ENCODE measurements at regions not wholly inside any gene's neighbourhood (a gene's known extent, or its start where the extent isn't known, plus 50 kb on each side); places are given as distances from the start of the nearest gene placed in this dataset.
"Not testable (repeated sequence)": the region's sequence is repeated elsewhere in the genome, so short reads cannot be mapped to it uniquely, and the experiment has no call there.

DNA sequence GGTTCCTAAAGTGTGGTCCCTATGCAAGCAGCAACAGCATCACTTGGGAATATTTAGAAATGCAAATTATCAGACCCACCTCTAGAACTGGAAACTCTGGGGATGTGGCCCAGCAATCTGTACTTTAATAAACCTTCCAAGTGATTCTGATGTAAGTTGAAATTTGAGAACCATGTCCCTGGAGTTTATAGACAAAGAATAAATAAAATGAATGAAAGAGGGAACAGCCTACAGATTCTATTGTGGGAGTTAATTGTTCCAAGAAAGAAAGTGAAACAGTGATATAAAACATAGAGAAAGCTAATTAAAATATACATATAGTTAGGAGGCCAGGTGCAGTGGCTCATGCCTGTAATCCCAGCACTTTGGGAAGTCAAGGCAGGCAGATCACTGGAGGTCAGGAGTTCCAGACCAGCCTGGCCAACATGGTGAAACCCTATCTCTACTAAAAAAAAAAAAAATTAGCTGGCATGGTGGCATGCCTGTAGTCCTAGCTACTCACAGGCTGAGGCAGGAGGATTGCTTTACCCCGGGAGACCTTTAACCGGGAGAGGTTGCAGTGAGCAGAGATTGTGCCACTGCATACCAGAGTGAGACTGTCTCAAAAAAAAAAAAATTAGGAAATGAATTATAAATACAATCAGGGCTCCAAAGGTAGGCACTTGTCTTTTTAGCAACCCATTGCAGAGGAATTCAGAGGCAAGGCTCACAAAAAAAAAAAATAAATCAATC, 507.5 kb downstream of the NAV3 start:
- DNase-seq (ENCODE audit: low spot score): no peak

DNA sequence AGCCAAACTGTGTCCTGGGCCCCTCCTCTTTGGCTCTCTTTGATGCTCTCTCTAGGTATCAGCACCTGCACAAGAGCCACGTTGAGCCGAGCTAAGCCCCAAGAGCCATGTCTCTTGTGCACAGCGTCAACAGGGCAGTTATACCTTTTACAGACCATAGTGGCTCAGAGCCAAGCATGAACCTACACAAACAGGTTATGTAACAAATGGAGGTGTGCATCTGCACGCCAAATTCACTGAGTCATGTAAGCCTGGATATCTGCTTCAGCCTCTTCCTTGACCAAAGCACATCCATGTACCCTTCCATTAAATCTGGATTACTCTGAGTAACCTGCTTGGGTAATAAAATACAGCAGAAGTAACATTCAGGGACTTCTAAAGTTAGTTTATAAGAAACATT, 509.7 kb downstream of the NAV3 start:
- no peak for DNase-seq (ENCODE audit: low spot score)

DNA sequence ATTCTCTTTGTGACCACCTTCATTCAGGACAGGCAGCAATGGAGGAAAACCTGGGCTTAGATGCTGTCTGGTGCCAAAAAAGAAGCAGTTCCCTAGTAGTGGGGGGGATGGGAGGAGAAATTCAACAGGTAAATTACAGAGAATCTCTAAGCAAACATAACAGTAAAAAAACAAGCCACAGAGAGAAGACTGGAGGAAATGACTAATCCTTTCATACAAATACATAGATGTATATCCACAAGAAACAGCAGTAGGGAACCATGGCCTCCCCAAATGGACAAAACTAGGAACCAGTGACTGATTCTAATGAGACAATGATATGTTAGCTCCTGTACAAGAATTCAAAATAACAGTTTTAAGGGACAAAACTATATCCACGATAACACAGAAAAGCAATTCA, 513.0 kb downstream of the NAV3 start:
- no peak for DNase-seq (ENCODE audit: low spot score)

DNA sequence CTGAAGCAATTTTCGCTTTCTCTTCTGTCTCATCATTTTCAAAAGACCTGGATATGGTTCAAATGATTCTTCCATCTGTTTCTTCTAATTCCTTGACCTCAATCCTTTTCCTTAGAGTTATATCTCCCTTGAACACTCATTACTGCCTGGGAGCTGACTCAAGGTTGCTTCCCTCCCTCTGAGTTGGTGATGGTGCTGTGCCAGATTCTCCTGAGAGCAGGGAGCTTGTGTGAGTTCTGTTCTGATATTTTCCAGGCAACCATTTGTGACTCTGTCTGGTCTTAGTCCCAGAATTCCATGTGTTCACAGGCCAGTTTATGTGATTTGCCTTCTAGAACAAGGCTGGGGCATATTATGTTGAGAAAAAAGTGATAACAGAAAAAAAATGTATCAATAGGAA, 505.1 kb upstream of the SYT1 start:
- no peak for DNase-seq (ENCODE audit: low spot score)

DNA sequence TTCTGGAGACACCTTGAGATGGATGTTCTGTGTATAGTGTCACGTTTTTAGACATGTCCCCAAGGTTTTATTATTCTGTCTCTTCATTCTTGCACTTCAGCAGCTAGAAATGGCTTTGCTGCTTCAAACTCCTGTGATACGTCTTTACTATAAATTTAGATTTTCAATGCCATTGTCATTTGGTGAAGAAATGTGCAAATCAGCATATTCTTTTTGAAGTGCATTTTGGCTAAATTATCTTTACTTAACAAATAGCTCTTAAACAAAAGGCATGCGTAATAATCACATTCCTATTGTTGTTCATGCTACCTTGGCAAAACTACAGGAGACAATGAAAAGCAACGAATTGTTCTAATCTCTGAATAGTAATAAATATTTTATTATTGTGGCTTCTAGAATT, 502.9 kb upstream of the SYT1 start:
- no peak for DNase-seq (ENCODE audit: low spot score)

DNA sequence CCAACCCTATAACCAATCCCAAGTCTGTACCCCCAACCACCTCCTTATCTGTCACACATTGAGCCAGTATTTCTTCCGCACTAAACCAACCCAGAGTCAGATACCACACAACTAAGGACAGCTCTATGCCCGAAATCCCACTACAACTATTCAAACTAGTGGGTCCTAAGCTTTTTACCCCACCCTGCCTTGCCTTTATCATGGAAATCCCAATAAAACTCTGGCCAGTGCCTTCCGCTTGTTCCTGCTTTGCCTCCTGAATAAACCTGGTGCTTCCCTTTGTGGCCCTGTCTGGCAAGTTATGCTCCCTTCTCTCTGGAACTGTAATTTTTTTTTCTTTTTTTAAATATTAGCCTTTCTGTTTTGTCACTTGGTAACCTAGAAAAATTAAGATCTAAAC, 493.3 kb upstream of the SYT1 start:
- DNase-seq (ENCODE audit: low spot score): no peak

DNA sequence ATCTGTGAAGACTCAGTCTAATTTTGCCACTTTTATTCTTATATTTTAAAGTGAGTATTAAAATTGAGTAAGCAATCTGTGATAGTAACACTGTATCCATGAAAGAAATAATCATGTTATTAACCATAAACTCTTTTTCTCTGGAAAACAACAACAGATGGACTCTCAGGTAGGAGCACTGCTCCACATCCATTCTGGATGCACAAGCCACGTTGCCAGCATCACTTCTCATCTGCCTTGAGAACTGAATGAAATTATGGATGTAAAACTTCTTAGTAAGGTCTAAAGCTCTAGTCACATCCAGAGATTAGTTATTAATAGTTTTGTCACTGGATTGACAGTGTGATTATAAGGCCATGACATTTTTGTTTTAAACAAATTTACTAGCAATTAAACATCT, 489.1 kb upstream of the SYT1 start:
- DNase-seq (ENCODE audit: low spot score): no peak

DNA sequence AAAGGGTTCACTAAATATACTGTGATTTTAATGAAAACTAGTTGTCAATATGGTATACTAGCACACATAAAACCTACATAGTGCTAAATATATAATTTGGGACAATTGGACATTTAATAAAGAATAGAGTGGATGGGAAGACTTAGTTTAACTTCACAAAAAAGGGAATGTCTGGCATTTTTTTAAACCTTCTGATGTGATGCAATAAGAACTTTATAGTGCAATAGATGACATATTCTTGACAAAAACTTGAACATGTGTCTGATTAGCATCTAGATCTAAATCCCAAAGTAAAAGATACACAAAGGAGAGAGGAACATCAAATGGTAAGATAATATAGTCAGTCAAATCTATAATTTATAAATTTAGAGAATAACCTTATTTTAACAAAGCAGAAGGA, 488.3 kb upstream of the SYT1 start:
- no peak for DNase-seq (ENCODE audit: low spot score)

DNA sequence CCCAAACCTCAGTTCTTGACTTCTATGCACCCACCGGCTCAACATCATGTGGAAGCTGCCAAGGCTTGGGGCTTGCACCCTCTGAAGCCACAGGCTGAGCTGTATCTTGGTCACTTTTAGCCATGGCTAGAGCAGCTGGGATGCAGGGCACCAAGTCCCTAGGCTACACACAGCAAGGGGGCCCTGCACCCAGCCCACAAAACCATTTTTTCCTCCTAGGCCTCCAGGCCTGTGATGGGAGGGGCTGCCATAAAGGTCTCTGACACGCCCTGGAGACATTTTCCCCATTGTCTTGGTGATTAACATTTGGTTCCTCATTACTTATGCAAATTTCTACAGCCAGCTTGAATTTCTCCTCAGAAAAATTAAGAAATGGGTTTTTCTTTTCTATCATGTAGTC, 485.5 kb upstream of the SYT1 start:
- DNase-seq (ENCODE audit: low spot score): not testable (repeated sequence)

DNA sequence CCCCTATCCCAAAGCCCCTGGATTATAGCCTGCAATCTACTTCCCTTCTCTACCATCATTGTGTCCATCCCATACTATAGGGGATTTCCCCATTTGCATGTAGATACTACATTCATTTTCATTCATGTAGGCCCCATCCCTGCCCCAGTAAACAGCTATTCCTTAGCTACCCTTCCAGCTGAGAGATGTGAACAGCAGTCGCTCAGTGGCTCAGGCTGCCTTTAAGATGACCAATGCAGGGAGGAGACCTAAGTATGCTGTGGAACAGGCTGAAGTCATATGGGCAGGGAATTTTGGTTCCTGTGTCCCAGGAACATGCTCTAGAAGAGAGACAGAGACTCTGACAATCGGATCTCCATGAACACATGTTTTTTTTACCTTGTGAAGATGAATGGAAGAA, 481.2 kb upstream of the SYT1 start:
- no peak for DNase-seq (ENCODE audit: low spot score)

DNA sequence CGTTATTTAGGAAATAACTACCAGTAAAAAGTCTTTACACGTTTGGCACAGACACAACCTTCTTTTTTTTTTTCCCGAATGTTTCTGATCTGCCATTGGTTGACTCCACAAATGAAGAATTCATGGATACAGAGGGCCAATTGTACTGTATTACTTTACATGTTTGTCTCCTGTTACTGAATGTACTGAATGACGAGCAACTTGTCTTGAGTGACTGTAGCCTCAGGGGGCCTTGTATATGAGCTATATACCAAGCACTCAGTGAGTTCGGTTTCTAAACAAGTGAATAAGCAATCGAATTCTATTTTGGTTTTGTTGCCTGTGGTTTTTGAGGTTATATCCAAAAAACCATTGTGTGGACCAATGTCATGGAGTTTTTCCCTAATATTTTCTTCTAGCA, 480.0 kb upstream of the SYT1 start:
- no peak for DNase-seq (ENCODE audit: low spot score)

DNA sequence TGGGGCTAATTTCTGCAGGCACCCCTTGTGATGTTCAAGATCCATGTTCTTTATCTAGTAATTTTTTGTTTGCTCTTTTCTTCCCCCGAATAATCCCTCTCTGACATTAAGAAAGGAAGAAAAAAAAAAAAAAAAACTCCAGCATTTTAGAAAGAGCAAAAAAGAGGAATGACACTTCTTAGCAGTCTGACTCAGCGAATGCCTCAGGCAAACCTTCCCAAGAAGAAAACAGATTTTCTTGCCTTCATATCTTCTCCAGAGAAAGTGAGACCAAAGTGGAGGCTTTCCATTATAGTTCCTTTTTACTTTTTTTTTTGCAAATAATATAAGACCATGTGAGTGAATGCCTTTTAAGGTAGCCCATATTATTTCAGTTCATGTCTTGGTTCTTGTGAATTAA, 479.0 kb upstream of the SYT1 start:
- DNase-seq (ENCODE audit: low spot score): no peak

DNA sequence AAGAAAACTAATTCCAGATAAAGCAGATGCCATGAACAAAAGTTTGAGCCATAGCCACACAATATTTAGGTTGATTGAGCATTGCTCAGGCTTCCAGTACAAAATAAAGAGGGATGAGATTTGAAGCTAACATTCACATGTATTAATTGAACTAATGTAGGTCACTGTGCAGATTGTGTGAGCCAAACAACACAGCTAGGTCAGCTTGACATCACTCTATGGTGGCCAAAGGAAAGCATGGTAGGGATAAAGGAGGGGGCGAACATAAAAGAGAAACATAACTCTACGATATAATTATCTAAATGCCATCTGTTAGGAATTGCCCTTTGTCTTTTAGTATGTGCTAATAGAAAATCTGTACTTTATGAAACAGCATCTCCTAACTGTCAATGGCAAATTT, 477.7 kb upstream of the SYT1 start:
- DNase-seq (ENCODE audit: low spot score): no peak

DNA sequence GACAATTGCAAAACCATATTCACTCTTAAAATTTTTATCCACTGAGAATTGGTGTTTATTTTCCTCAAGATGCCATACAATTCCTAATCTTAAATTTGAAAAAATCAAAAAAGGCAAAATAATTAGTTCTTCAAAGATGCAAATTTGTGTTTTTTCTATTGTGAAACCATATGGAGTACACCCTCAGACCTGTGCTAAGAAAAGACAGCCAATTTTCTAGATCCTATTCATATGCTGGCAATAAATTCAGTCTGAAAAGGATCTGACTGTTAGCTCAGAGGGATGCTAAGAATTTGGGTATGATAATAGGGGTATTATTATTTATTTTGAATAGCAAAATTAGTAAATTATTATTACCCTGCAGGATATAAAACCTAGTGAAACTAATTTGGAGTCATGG, 476.9 kb upstream of the SYT1 start:
- no peak for DNase-seq (ENCODE audit: low spot score)

DNA sequence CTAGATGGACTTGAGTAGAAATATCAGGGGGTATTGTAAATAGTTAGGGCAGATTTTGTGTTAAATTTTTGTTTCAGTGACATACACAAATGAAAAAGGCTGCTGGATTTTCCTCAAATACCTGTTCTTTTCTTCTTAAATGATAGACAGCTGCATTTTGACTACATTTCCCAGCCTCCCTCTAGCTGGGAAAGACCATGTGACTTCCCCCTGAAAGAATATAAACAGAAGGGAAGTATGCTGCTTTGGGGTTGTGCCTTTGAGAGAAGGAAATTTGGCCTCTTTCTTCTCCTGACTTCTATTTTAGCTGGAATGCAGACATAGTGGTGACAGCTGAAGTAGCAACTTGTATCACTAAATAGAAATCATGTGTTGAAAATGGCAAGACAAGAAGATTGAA, 476.1 kb upstream of the SYT1 start:
- DNase-seq (ENCODE audit: low spot score): no peak

DNA sequence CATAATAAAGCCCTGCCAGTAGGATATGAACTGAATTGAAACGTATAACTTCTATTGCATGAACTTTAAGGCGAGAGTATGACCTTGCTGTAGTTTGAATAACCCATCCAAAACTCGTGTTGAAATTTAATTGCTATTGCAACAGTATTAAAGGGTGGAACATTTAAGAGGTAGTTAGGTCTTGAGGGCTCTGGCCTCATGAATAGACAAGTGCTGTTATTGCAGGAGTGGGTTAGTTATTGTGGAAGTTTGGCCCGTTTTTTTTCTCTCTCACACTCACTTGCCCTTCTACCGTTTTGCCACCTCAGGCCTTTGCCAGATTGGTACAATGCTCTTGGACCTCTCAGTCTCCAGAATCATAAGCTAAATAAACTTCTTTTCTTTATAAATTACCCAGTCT, 473.7 kb upstream of the SYT1 start:
- DNase-seq (ENCODE audit: low spot score): no peak

DNA sequence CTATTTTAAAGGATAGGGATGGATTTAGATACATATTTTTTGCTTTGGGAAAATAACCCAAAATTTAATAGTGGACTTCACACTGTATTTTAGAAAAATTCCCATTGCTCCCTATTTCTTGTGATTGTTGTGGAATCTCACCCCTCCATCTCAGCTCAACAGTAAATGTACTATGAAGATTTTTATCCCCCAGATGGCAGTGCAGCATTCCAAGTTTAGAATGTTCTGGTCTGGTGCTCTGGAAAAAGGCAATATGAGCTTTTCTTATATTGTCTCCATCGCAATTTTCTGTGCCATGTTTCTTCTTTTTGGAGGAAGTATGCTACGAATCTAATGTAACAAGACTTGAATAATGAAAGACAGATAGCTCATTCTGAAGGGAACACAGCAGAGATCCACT, 471.7 kb upstream of the SYT1 start:
- DNase-seq (ENCODE audit: low spot score): no peak

DNA sequence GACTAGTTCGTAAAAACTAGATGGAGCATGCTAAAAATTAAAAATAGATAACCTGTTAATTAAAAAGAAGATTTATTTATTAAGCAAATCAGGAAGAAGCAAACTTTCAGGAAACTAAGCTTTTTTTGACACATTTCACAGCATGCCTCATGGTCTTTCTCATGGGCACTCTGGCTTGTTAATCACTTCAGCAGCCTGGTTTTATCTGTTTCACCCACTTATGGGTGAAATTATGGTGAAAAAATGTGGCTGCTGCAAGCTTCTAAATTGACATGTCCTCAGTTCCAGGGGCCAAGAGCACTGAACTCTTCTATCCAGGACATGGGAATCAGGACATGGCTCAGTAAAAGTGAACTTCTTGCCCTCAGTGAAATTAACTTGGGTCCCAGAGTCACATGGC, 468.6 kb upstream of the SYT1 start:
- DNase-seq (ENCODE audit: low spot score): no peak

DNA sequence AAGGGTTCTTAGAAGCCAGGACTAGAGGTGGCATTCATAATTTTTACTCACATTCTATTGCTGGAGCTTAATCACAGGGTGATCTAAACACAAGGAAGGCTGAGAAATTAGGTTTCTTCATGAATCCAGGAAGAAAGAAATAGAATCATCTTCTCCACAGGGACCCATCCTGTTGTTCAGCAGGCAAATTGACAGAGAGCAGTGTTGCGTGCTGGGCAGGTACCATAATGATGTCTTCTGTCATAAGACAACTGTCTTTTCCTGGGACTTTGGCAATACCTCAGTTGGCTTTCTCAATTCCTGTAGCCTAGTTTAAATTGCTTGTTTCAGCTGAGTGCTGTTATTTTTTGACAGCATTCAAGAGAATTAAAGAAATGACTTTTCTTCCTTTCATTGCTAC, 468.0 kb upstream of the SYT1 start:
- DNase-seq (ENCODE audit: low spot score): no peak

DNA sequence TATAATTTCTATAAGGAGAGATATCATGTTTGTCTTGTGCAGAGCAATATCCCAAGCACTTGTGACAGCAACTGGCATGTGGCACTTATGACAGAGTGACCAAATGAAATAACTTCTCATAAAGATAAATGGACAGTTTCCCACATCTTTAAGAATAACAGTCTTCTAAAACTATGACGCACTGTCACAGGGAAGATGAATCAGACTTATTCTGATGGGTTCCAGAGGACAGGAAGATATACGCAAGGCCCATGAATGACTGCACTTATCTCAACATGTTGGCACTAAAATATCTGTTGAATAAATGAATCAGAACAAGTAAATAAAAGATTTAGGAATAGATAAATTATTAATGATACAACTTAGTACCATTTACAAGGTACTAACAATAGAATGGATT, 465.8 kb upstream of the SYT1 start:
- DNase-seq (ENCODE audit: low spot score): no peak

DNA sequence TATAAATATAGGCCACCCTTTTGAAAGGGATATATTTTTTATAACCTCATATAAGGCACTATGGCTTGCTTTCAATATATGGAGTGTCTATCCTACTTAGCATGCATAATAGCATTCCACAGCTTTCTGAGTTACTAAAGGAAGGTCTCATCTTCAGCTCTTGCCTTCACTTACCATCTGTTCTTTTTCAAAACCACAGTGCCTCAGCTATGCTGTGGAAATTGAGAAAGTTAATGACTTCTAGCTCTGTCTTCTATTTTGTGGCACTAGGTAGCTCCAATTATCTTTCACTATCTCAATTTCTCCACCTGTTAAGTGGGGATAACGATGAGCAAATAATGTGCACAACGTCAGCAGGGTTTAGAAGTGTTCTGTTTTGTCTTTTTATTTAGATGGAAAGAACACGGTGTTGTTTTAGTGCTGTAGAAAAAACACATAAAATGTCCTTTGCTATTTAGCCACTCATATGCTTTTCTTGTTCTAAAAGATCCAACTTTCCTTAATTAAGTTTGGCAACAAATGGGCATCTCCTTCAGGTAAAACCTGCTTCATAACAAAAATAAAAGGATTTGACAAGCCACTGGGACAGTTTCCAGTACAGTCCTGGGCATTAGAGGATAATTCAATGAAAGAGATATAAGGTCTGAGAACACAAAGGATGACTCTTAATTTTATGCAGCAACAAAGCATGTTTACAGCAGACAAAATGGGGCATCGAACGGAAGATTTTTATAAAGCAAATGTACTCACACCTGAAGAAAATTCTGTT, 462.0 kb upstream of the SYT1 start:
- DNase-seq (ENCODE audit: low spot score): no peak

DNA sequence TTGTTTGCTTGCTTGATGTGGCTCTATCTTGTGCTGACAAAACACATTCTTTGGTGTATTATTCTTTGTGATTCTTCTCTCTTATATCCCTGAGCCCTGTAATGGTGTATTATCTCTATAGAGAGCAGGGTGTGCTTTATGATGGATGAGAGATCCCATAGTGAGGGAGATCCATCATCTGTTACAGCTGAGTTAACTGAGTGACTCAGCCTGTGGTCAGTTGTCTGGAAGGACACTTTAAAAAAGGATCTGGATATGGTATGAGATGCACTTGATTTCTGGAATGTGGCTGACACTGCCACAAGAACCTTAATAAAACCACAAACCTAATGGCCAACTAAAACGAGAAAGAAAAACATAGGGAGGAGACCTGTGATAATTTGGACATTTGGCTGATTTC, 461.4 kb upstream of the SYT1 start:
- DNase-seq (ENCODE audit: low spot score): no peak

DNA sequence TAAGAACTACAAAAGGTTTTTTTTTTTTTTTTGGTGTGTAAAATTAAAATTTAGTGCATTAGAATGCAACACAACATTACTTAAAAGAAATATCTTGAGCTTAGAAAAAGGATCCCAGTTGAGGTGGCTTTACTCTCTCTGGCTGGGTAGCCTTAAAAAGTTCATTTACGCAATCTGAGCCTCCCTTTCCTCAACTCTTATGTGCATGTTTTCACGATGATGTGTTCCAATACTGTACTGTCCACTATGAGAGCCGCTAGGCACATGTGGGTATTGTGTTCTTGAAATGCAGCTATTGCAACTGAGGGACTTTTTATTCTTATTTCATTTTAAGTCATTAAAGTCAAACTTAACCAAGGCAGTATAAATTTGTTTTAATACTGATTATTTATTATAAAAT, 460.9 kb upstream of the SYT1 start:
- DNase-seq (ENCODE audit: low spot score): no peak

DNA sequence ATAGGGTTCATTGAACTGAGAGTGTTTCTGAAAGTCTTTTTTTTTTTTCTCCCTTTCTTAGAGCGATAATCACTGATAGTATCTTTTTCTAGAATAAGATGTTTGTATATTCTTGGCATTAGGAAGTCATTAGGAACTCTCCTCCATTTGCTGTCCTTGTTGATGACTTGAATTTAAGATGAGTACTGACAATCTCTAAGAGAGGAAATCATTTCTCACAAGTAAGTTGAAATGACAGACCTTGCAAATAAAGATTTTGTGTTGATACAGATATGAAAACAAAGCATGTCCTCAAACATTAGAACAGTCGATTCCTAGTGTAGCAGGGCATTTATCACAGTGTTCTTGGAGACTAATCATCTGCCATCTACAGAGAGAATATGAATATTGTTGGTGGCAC, 458.4 kb upstream of the SYT1 start:
- DNase-seq (ENCODE audit: low spot score): no peak
